ENCODE measurements at regions not wholly inside any gene's neighbourhood (a gene's known extent, or its start where the extent isn't known, plus 50 kb on each side); places are given as distances from the start of the nearest gene placed in this dataset.

DNA sequence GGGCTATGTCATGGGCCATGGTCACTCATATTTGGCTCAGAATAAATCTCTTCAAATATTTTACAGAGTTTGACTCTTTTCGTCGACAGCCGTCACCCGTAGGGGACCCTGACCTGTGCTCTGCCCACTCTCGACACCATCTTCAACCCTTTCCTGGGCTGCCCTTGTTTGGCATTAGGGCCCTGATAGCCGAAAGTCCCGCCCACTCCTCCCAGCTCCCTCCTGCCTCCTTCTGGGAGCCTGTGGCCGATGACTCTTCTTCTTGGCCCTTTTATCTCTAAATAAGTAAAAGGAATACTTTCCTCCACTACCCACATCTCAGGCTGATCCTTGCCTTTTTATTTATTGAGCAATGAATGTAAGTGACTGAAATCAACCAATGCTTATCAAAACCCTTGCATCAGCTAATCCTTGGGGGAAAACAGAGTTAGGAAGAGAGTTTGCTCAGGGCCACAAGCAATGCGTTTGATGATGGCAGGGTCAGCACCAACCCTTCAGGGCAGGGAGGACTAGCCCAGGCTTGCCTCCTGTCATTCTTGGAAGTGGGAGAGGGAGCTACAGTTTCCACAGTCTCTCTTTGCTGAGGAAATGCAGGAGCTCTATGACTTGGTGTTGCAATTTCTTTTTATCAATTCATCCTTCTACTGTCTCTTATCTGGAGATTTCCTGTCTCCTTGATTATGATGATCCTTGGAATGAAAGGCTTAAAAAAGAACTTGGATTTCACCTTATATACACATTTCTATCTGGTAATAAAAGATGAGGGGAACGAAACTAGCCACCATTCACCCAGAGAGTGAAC, 218.2 kb upstream of the PODXL start:
- Histone ChIP-seq H3K27ac (no peak overlapping the region), H3K36me3 (no peaks in the 10 kb centered on the region), H3K9me3 (no peaks in the 10 kb centered on the region), H3K4me1 (no peaks in the 10 kb centered on the region), H3K4me3 (no peak overlapping the region), H3K27me3 (no peaks in the 10 kb centered on the region)
- 39% methylated on average over 7 of the region's 10 CpGs for WGBS (ENCODE audit: insufficient coverage, low coverage, low lambda C conversion rate, missing lambda C conversion rate)
- no peak for DNase-seq
- intact Hi-C loops (cut with DNase I), result no loop called here
- TF ChIP-seq, protein P1, sequence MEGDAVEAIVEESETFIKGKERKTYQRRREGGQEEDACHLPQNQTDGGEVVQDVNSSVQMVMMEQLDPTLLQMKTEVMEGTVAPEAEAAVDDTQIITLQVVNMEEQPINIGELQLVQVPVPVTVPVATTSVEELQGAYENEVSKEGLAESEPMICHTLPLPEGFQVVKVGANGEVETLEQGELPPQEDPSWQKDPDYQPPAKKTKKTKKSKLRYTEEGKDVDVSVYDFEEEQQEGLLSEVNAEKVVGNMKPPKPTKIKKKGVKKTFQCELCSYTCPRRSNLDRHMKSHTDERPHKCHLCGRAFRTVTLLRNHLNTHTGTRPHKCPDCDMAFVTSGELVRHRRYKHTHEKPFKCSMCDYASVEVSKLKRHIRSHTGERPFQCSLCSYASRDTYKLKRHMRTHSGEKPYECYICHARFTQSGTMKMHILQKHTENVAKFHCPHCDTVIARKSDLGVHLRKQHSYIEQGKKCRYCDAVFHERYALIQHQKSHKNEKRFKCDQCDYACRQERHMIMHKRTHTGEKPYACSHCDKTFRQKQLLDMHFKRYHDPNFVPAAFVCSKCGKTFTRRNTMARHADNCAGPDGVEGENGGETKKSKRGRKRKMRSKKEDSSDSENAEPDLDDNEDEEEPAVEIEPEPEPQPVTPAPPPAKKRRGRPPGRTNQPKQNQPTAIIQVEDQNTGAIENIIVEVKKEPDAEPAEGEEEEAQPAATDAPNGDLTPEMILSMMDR (IDR thresholded peaks at IDR 0.05), result no peak
- TF ChIP-seq POLR2A (IDR thresholded peaks at IDR 0.05), result no peak
- no peak for ATAC-seq

DNA sequence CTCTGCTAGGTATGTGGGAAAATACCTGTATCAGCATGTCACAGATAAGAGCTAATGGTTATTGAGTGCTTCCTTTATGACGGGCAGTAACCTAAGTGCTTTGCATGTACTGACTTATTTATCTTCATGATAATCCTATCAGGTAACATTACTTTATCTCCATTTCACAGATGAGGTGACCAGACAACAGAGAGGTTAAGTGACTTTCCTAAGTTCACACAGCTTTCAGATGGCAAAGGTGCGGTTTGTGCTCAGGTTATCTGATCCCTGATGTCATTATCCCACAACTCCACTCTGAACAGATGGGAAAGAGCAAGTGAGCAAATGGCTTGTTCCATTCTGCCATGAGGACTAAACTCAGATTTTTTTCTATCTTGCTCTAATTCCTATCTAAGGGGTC, 217.0 kb upstream of the PODXL start:
- ATAC-seq (no peak), DNase-seq (no peak)
- no peaks in the 10 kb centered on the region for H3K36me3 ChIP-seq
- no peaks in the 10 kb centered on the region for H3K27me3 ChIP-seq
- H3K9me3 ChIP-seq, result no peaks in the 10 kb centered on the region
- H3K27ac ChIP-seq, result no peak overlapping the region
- no peaks in the 10 kb centered on the region for H3K4me1 ChIP-seq
- TF ChIP-seq POLR2A (IDR thresholded peaks at IDR 0.05), result no peak
- TF ChIP-seq, protein P1 (IDR thresholded peaks at IDR 0.05), result no peak
- 28% methylated on average over 2 of the region's 2 CpGs for WGBS (ENCODE audit: insufficient coverage, low coverage, low lambda C conversion rate, missing lambda C conversion rate)
- no peak overlapping the region for H3K4me3 ChIP-seq
- intact Hi-C loops (cut with DNase I), result no loop called here

DNA sequence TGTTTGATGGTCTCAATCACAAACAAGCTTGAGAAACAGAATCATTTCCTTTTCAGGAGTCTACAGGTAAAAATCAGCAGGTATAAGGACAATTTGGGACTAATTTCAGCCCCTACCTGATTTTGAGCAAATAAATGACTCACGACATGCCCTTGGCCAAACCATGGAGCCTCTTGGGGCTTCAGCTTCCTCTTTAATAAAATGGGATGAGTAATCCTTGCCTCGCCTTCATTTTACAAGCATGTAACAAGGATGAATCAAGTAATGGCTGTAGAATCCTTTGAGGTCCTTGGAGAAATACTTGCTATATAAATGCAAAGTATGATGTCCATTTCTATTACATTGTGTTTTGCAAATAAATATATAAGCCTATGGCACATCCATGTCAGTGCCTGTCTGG, 212.8 kb upstream of the PODXL start:
- Histone ChIP-seq H3K27ac (no peak overlapping the region), H3K27me3 (no peaks in the 10 kb centered on the region), H3K4me3 (no peak overlapping the region), H3K4me1 (no peaks in the 10 kb centered on the region), H3K36me3 (no peaks in the 10 kb centered on the region), H3K9me3 (no peaks in the 10 kb centered on the region)
- no peak for TF ChIP-seq POLR2A (IDR thresholded peaks at IDR 0.05)
- TF ChIP-seq, protein P1 (IDR thresholded peaks at IDR 0.05), result no peak
- no peak for ATAC-seq
- intact Hi-C loops (cut with DNase I), result no loop called here
- WGBS (ENCODE audit: insufficient coverage, low coverage, low lambda C conversion rate, missing lambda C conversion rate), result 57% methylated on average over 2 of the region's 2 CpGs
- no peak for DNase-seq

GRCh38 chr7:131767591-131767990, 211.2 kb upstream of the PODXL start:
- Histone ChIP-seq H3K27ac (no peak overlapping the region), H3K4me3 (no peak overlapping the region), H3K4me1 (no peaks in the 10 kb centered on the region), H3K36me3 (no peaks in the 10 kb centered on the region), H3K27me3 (no peaks in the 10 kb centered on the region), H3K9me3 (no peaks in the 10 kb centered on the region)
- intact Hi-C loops (cut with DNase I), result no loop called here
- no peak for TF ChIP-seq POLR2A (IDR thresholded peaks at IDR 0.05)
- TF ChIP-seq, protein P1 (IDR thresholded peaks at IDR 0.05), result no peak
- no peak for DNase-seq
- 83% methylated on average over 3 of the region's 5 CpGs for WGBS (ENCODE audit: insufficient coverage, low coverage, low lambda C conversion rate, missing lambda C conversion rate)
- ATAC-seq, result no peak

All from right lobe of liver (tissue), 6 donors.